Right cardiac atrium (tissue), 5 donors: ENCODE measurements at regions not wholly inside any gene's neighbourhood (a gene's known extent, or its start where the extent isn't known, plus 50 kb on each side); places are given as distances from the start of the nearest gene placed in this dataset.
A peak's percentile ranks its signal among the peaks of the same experiment; 100 is the strongest.

Experiments
- ATAC-seq, 2 donors: fragments of 200-7000 bp; cut with Tn5 transposase; one replicate each; pipeline versions ENCODE4 v1.8.0 to v1.9.1; 2020; ENCODE audit warnings: moderate library complexity in 2 of 2, mild to moderate bottlenecking in 1 of 2
- DNase-seq, 3 donors: peaks; one replicate each; pipeline ENCODE4 v3.0.0-alpha.2; 2020
- H3K27ac ChIP-seq: one replicate; pipeline ENCODE4 v1.5.1; 2013; ENCODE audit warnings: mild to moderate bottlenecking, low read length, control low read depth, moderate library complexity
- H3K27me3 ChIP-seq: one replicate; pipeline ENCODE4 v1.6.1; 2013; ENCODE audit not compliant: control insufficient read depth, insufficient read depth
- H3K4me1 ChIP-seq: one replicate; pipeline ENCODE4 v1.6.1; 2013; ENCODE audit warnings: low read length; ENCODE audit not compliant: control insufficient read depth, insufficient read depth
- H3K4me3 ChIP-seq: one replicate; pipeline ENCODE4 v1.5.1; 2013; ENCODE audit warnings: low read length, control low read depth
- H3K9me3 ChIP-seq: one replicate; pipeline ENCODE4 v1.6.1; 2013; ENCODE audit warnings: low read length; ENCODE audit not compliant: control insufficient read depth
- WGBS: extraction: QIAGEN DNeasy Blood & Tissue Kit; methylation state at CpG from one replicate; pipeline ENCODE4 v1.1.7; 2013; 5-methylcytosine and 5-hydroxymethylcytosine counted together
- intact Hi-C, 4 donors: fragments of 100-400 bp; cut with DNase I; formaldehyde crosslinking; loops; one replicate each; pipeline versions ENCODE4 v1.11.0 to v1.14.0; 2022 to 2023
- donor health status: healthy with polysubstance abuse.
- donor health status: DM: no; HTN: yes; CAD: no.
- donor health status: DM: no; HTN: no; CAD: no.
- donor health status: DM: no; HTN: yes; CAD: no; lungs with severe emphysema.
- donor health status: DM: yes; HTN: yes; CAD: no.

DNA sequence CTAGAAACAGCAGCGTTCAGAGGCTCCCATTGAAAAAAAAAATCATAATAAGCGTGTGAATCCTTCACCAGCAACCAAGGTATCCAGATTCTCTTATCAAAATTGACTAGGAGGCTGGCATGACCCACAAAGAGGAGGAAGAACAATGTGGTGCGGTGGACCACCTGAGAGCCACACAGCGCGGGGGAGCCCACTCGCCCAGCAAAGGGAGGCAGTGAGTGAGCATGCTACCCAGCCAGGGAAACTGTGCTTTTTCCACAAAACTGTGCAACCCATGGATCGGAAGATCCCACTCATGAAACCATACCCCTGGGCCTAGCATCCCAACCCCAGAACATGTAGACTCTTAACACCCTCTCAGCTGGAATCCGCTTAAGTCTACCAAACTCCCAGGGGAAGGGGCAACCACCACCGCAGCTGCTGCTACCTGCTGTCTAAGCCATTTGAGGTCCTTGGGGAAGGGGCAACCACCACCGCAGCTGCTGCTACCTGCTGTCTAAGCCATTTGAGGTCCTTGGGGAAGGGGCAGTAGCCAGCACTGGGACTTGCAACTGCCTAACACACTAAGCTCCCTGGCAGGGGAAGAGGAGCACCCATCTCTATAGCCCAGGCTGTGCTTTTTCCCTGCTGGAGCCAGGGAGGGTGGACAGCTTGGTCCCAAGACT lies 102.8 kb upstream of the CLDN18 start:
- WGBS = 90% methylated on average over 10 of the region's 10 CpGs
- no peaks in the 10 kb centered on the region for H3K9me3 ChIP-seq
- DNase-seq (no peak), ATAC-seq (no peak)
- no peaks in the 10 kb centered on the region for H3K27me3 ChIP-seq
- no peaks in the 10 kb centered on the region for H3K4me1 ChIP-seq
- no peak overlapping the region for H3K27ac ChIP-seq
- intact Hi-C loops = no loop called here
- no peak overlapping the region for H3K4me3 ChIP-seq

DNA sequence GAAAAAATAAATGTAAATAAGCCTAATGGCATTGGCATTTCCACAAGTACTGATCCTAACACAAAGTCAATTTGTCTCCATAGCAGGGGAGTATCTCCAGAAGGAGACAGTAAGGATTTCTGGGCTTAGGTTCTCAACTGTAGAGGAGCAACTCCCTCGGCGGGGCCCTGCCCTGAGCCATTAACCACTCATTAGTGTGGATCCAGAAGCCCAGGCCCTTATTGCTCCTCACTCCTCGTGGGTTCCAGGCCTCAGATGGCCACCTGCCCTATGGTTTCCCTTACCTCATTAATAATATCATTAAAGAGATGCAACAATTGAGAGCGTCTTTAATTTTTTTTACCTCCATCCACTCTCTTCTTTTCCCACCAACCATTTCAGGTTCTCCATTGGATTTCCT lies 85.3 kb upstream of the CLDN18 start:
- Histone ChIP-seq H3K9me3 (no peaks in the 10 kb centered on the region), H3K27me3 (no peaks in the 10 kb centered on the region), H3K4me1 (no peaks in the 10 kb centered on the region), H3K4me3 (no peak overlapping the region), H3K27ac (no peak overlapping the region)
- intact Hi-C loops = no loop called here
- no peak for ATAC-seq
- DNase-seq = no peak
- 72% methylated on average over 4 of the region's 4 CpGs for WGBS

DNA sequence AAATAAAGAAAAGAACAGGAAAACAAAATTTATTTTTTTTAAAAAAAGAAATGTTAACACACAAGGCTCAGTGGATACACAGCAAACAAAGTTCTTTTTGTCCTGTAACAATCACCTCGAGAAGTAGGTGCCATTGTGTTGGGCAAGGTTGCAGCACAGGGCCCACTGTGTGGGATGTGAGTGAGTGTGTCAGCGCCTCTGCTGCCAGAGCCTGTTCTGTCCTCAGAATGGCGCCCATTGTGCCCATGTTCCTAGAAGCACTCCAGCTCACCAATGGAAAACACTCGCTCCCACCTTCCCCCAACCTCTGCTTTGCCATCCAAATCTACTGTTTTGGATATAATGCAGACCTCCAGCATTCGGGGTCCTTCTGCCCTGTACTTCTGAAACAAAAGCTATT lies 84.9 kb upstream of the CLDN18 start:
- H3K4me1 ChIP-seq = no peaks in the 10 kb centered on the region
- intact Hi-C loops = no loop called here
- H3K27ac ChIP-seq = no peak overlapping the region
- no peaks in the 10 kb centered on the region for H3K27me3 ChIP-seq
- no peaks in the 10 kb centered on the region for H3K9me3 ChIP-seq
- WGBS = 79% methylated on average over 5 of the region's 5 CpGs
- ATAC-seq (no peak), DNase-seq (no peak)
- H3K4me3 ChIP-seq = no peak overlapping the region

DNA sequence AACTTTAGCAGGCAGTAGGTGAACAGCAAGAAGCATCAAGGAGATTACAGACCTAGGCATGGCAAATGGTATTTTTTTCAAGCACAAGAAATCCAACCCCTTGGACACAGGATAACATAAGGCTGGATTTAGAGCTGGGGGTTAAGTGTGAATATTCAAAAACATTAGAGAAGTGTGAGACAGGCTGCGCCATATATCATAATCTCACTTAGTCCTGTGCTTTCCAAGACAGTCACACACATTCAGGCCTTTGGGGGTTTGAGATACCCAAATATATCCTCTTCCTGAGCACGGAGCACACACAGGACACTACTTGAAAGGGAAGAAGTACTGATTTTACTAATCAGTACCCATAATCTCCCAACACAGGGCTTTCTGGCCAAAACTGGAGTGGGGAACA lies 83.0 kb upstream of the CLDN18 start:
- intact Hi-C loops = no loop called here
- no peak overlapping the region for H3K4me3 ChIP-seq
- H3K9me3 ChIP-seq = no peaks in the 10 kb centered on the region
- DNase-seq (no peak), ATAC-seq (no peak)
- 74% methylated on average over 2 of the region's 2 CpGs for WGBS
- H3K27ac ChIP-seq = no peak overlapping the region
- H3K4me1 ChIP-seq = no peaks in the 10 kb centered on the region
- no peaks in the 10 kb centered on the region for H3K27me3 ChIP-seq

DNA sequence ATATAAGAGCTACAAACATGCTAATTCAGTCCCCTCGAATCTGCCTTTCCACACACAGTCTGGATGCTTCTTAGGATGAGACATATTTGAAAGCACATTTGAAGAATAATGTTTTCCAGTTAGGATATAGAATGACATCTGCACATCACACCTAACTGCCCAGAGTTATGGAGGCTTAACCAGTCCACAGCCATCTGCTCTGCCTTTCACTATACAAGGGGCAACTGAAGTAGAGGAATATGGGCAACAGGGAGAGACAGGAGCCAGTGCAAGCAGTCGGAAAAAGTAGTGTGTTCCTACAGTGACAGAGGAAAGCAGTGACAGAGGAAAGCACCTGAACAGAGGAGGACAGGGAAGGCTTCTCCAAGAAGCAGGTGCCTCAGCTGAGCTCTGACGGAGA lies 79.0 kb upstream of the CLDN18 start:
- Histone ChIP-seq H3K27ac (no peak overlapping the region), H3K27me3 (no peaks in the 10 kb centered on the region), H3K9me3 (no peaks in the 10 kb centered on the region), H3K4me1 (no peaks in the 10 kb centered on the region), H3K4me3 (no peak overlapping the region)
- no peak for ATAC-seq
- intact Hi-C loops = no loop called here
- no peak for DNase-seq
- 46% methylated on average over 3 of the region's 3 CpGs for WGBS

DNA sequence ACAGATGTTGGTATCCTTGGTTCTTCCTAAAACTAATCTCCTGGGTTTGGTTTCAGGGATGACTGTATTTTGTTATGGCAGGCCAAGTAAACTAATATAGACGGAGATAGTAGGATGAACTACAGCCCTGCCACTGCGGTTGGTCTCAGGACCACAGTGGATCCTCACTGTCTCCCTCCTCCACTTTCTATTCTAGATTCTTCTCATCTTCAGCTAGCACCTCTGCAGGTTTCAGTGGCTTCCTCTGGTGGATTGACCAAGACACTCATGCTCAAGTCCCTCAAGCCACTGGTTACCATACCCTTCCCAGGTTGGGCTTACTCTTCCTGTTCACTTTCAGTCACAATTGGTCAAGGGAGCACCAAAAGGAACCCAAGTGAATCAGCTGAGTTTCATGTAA lies 71.1 kb upstream of the CLDN18 start:
- 86% methylated on average over 2 of the region's 2 CpGs for WGBS
- H3K9me3 ChIP-seq = no peaks in the 10 kb centered on the region

DNA sequence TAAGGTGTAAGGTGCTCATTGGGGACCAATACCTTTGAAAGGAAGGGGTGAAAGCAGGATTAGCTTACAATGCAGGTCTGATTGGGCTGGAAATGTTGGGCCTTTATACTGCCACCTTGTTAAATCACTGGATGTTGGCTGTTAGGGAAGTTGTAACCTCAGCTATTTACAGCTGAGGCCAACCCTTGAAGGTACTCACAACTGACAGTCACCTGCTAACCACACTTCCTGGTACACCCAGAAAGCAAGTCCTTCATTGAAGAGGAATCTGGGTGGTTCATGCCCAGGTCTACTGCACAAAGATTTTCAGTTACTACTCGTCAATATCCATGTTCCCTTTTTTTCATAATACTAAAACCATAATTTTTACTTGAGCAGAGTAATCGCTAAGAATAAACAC lies 65.4 kb upstream of the CLDN18 start:
- intact Hi-C loops = loop anchor here in 1 of 4 donors (10.0 kb wide), 1 partner anchor 900 kb away; no protein-coding TSS in a partner anchor
- Histone ChIP-seq H3K27me3 (no peaks in the 10 kb centered on the region), H3K9me3 (no peaks in the 10 kb centered on the region), H3K27ac (no peak overlapping the region), H3K4me3 (no peak overlapping the region), H3K4me1 (no peaks in the 10 kb centered on the region)
- DNase-seq = no peak
- ATAC-seq = no peak
- WGBS = 75% methylated on average over 2 of the region's 2 CpGs

More for the DNA sequence above, 71.1 kb upstream of the CLDN18 start:
- Histone ChIP-seq H3K4me1 (no peaks in the 10 kb centered on the region), H3K4me3 (no peak overlapping the region), H3K27me3 (no peaks in the 10 kb centered on the region), H3K27ac (no peak overlapping the region)
- intact Hi-C loops = no loop called here
- ATAC-seq (no peak), DNase-seq (no peak)

DNA sequence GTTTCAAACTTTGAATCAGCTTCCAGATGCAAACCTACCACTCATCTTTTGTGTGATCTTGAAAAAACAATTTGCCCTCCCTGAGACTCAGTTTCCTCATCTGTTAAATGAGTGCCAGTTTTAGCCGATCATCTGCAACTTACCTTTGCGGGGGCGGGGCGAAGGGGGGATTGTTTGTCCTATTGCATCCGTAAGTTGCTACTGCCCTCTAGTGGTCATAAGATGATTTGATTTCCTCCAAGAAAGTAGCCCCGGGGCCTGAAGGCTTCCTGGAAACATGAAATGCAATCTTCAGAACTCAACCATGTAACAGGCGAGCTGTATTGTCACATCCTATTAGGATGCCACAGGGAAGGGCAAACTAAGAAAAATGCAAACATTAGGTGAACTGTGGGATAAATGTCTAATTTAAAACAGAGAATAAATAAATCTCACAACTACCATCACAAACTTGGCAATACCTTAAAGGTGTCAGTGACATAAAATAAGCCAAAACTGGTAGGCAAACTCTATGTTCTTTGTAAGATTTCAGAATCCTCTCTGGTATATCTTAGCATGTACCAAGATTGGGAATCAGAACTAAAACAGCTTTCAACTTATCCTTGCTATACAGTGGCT lies 63.5 kb upstream of the CLDN18 start:
- H3K9me3 ChIP-seq = no peaks in the 10 kb centered on the region
- DNase-seq (peak; percentile 33 to 73 (median 60)), ATAC-seq (peak; percentile 16 to 48)
- H3K4me1 ChIP-seq = no peaks in the 10 kb centered on the region
- no peaks in the 10 kb centered on the region for H3K27me3 ChIP-seq
- H3K27ac ChIP-seq = no peak overlapping the region
- no peak overlapping the region for H3K4me3 ChIP-seq
- intact Hi-C loops = loop anchor here in 2 of 4 donors (5.0 to 10.0 kb wide), 2 partner anchors 839 to 902 kb away; no protein-coding TSS in a partner anchor
- 5% methylated on average over 7 of the region's 7 CpGs for WGBS

DNA sequence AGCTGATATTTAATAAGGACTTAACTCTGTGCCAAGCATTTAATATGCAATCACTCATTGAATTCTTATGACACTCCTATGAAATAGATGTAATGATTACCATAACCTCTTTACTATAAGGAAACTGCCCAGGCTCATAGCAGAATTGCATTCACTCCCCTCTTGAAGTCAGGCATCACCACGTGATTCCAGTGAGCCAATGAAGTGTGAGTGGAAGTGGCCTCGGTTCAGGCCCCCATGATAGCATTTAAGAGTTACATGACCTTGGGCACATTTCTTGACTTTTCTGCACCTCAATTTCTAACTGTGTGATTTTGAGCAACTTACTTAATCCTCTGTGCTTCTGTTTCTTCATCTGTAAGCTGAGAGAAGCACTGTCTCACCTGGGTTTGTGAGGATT lies 62.8 kb upstream of the CLDN18 start:
- no peaks in the 10 kb centered on the region for H3K9me3 ChIP-seq
- no peaks in the 10 kb centered on the region for H3K4me1 ChIP-seq
- no peak for ATAC-seq
- H3K4me3 ChIP-seq = no peak overlapping the region
- WGBS = 69% methylated on average over 2 of the region's 2 CpGs
- intact Hi-C loops = loop anchor here in 2 of 4 donors (5.0 to 10.0 kb wide), 2 partner anchors 840 to 902 kb away; no protein-coding TSS in a partner anchor
- H3K27ac ChIP-seq = no peak overlapping the region
- H3K27me3 ChIP-seq = no peaks in the 10 kb centered on the region
- DNase-seq = no peak

DNA sequence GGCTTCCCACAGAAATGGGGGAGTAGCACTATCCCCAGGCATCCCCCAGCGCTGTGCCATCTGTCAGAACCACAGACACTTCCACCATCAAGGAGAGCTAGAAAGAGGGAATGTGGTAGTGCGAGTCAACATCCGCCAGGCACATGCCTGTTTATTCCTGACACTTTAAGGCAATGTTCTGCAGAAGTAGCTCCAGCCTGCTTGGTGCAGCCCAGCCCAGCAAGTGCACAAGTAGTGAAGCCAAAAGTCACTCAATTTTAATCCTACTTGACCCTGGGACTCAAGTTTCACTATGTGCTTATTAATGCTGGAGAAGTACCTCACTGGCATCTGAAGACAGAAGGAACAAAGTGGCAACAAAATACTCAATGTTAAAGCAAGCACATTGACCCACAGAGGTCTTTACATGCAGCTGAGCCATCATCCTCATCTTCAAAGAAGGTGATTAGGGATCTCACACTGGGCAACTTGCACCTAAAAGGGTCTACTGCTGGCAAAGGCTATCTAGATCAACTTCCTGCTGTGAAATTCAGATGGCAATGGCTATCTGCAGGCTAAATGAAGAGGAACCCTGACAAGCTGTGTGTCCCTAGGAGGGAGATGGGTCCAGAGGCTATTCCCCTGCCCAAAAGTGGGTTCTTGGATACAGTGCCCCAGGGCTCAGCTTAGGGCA lies 61.4 kb upstream of the CLDN18 start:
- intact Hi-C loops = loop anchor here in 2 of 4 donors (5.0 to 10.0 kb wide), 2 partner anchors 841 to 904 kb away; no protein-coding TSS in a partner anchor
- H3K27me3 ChIP-seq = no peaks in the 10 kb centered on the region
- DNase-seq = peak in 1 of 3 donors; percentile 22

DNA sequence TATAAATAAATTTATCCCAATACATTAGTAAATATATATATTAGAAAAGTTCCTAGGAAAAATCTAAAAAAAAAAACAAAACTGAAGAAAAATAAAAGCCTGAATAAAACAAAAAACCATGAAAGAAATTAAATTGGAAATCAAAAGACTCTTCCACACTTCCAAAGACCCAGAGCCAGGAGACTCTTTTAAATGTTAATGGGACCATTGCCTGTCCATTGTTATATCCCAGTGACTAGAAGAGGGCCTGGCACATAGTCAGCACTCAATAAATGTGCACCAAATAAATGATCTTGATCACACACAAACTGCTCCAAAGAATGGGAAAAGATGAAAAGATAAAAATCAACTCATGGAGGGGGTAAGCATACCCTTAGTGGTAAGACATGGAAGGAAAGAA lies 51.3 kb upstream of the CLDN18 start:
- ATAC-seq (no peak), DNase-seq (no peak)
- Histone ChIP-seq H3K4me1 (no peaks in the 10 kb centered on the region), H3K4me3 (no peak overlapping the region), H3K27me3 (no peaks in the 10 kb centered on the region), H3K27ac (no peak overlapping the region), H3K9me3 (no peaks in the 10 kb centered on the region)
- intact Hi-C loops = no loop called here

More for the DNA sequence above, 61.4 kb upstream of the CLDN18 start:
- Histone ChIP-seq H3K9me3 (no peaks in the 10 kb centered on the region), H3K27ac (no peak overlapping the region), H3K4me3 (no peak overlapping the region), H3K4me1 (no peaks in the 10 kb centered on the region)
- 47% methylated on average over 3 of the region's 3 CpGs for WGBS
- ATAC-seq = no peak
